ENCODE measurements at regions not wholly inside any gene's neighbourhood (a gene's known extent, or its start where the extent isn't known, plus 50 kb on each side); places are given as distances from the start of the nearest gene placed in this dataset.

DNA sequence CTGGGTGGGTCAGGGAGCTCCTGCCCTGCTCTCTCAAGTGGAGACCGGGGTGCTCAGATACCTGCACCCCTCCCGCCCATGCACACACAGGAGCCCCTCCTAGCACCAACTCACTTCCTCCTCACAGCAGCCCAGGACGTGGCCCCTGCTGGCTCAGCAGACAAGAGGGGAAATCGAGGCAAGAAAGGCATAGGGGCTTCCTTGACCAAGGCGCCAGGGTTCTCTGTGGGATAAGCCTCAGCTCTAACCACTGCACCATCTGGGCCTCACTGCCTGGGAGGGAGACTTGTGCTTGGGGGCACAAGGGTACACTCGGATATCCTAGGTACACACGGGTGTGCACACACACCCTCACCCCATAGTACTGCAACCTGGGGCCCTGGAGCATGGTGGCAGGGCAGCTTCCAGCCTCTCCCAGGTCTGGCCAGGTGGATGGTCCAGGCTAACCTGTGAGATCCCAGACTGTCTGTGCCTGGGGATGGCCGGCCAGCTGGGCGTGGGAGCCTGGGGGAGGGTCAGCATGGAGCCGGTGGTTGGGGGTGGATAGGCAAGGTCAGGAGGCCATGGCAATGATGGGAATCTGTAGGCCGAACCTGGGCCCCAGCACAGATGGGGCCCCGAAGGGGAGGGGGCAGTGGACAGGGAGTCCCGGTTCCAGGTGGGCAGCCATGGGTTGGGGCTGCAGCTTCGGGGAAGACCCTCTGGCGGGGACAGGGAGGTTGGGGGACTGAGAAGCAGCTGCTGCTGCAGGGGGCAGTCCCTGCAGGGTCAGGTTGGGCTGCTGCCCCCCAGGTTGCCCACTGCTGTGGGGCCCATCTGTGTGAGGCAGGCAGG lies 312.4 kb downstream of the TMEM121 start:
- Histone ChIP-seq H3K4me1 (replicated peaks in 1 of 4; ENCODE audit: control insufficient read depth in 3 of 4, insufficient read depth in 4 of 4, low read length in 3 of 4) (no peaks in the 10 kb centered on the region), H2AK5ac (ENCODE audit: low read depth, low read length) (no peak overlapping the region), H4K8ac (ENCODE audit: extremely low read depth, insufficient read depth, low read length) (no peak overlapping the region), H3K79me1 (ENCODE audit: low read depth, low read length) (no peaks in the 10 kb centered on the region), H2BK12ac (ENCODE audit: low read depth, low read length) (no peak overlapping the region), H3K36me3 (ENCODE audit: control insufficient read depth in 2 of 4, insufficient read depth in 4 of 4, low read length in 3 of 4) (no peaks in the 10 kb centered on the region; a peak in 1 of 8 replicates), H3K4ac (replicated peaks; ENCODE audit: insufficient read length, low read depth, low read length) (no peak overlapping the region), H3K23me2 (ENCODE audit: low read depth, low read length) (no peaks in the 10 kb centered on the region), H2AFZ (ENCODE audit: low read length) (no peak overlapping the region), H3K79me2 (ENCODE audit: control insufficient read depth in 1 of 2, insufficient read depth in 2 of 2, low read length in 2 of 2) (no peaks in the 10 kb centered on the region), H3K27ac (ENCODE audit: low read depth, low read length) (no peak overlapping the region), H3K18ac (ENCODE audit: extremely low read depth, low read length) (no peak overlapping the region), H3K9me3 (ENCODE audit: insufficient read depth in 2 of 2, low read depth in 1 of 2, low read length in 1 of 2) (peaks cover 69 to 97% of the 10 kb centered on the region in 2 experiments), H3K56ac (replicated peaks; ENCODE audit: insufficient read length, low read depth, low read length) (no peak overlapping the region), H3K14ac (ENCODE audit: insufficient read length) (no peak overlapping the region), H2BK20ac (ENCODE audit: low read length) (no peak overlapping the region), H4K5ac (ENCODE audit: insufficient read length, low read depth, low read length) (no peak overlapping the region), H3K4me3 (ENCODE audit: extremely low read depth in 1 of 4, insufficient read depth in 2 of 4, low read depth in 3 of 4, low read length in 4 of 4) (no peak overlapping the region), H4K91ac (replicated peaks; ENCODE audit: insufficient read length, low read length) (no peak overlapping the region), H4K20me1 (replicated peaks in 1 of 2; ENCODE audit: control insufficient read depth in 1 of 2, insufficient read depth in 2 of 2, low read length in 2 of 2) (no peaks in the 10 kb centered on the region), H2BK5ac (ENCODE audit: low read depth, low read length) (no peak overlapping the region), H3K23ac (ENCODE audit: insufficient read length) (no peak overlapping the region), H3K9ac (replicated peaks in 1 of 4; ENCODE audit: extremely low read depth in 1 of 4, low read depth in 3 of 4, low read length in 3 of 4) (no peak overlapping the region), H3K4me2 (ENCODE audit: insufficient read depth in 1 of 2, low read depth in 2 of 2, low read length in 2 of 2) (no peak overlapping the region), H2BK15ac (ENCODE audit: low read length) (no peak overlapping the region), H3K27me3 (replicated peaks in 1 of 4; ENCODE audit: control insufficient read depth in 3 of 4, extremely low read depth in 1 of 4, insufficient read depth in 3 of 4, low read length in 3 of 4) (no peaks in the 10 kb centered on the region), H2BK120ac (replicated peaks; ENCODE audit: low read depth, low read length) (no peak overlapping the region)
- no peak for FAIRE-seq
- no peak for DNase-seq (ENCODE audit: low read depth in 1 of 2, low spot score in 2 of 2)
- 81% methylated on average over 14 of the region's 15 CpGs; no CpG with 5 or more reads in 1 of the 2 experiments for WGBS, 2 experiments (ENCODE audit: extremely low coverage in 1 of 2, insufficient coverage in 1 of 2, insufficient read length in 1 of 2, insufficient replicate concordance in 2 of 2, low coverage in 1 of 2, low lambda C conversion rate in 2 of 2, missing lambda C conversion rate in 1 of 2)
- ChIA-PET CTCF (ENCODE audit: partially characterized antibody) (no interaction called here), POLR2A (ENCODE audit: partially characterized antibody) (no interaction called here)
- TF ChIP-seq, protein P1, sequence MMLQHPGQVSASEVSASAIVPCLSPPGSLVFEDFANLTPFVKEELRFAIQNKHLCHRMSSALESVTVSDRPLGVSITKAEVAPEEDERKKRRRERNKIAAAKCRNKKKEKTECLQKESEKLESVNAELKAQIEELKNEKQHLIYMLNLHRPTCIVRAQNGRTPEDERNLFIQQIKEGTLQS (IDR thresholded peaks at IDR 0.05; ENCODE audit: insufficient read depth, low read depth, low read length) = no peak
- TF ChIP-seq, protein P2, sequence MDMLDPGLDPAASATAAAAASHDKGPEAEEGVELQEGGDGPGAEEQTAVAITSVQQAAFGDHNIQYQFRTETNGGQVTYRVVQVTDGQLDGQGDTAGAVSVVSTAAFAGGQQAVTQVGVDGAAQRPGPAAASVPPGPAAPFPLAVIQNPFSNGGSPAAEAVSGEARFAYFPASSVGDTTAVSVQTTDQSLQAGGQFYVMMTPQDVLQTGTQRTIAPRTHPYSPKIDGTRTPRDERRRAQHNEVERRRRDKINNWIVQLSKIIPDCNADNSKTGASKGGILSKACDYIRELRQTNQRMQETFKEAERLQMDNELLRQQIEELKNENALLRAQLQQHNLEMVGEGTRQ (IDR thresholded peaks at IDR 0.05; ENCODE audit: low read length) = no peak
- TF ChIP-seq POLR2A (IDR thresholded peaks at IDR 0.05; ENCODE audit: control extremely low read depth in 1 of 2, low read depth in 2 of 2, low read length in 2 of 2) (no peak), SUZ12 (IDR thresholded peaks at IDR 0.05; ENCODE audit: low read length) (no peak), JUND (IDR thresholded peaks at IDR 0.05; ENCODE audit: low read length) (no peak), GABPA (IDR thresholded peaks at IDR 0.05; ENCODE audit: borderline replicate concordance, insufficient read depth, low read length) (no peak), BRCA1 (IDR thresholded peaks at IDR 0.05; ENCODE audit: low read depth, low read length) (no peak), TAF7 (optimal IDR thresholded peaks at IDR 0.05; ENCODE audit: borderline replicate concordance, low read depth, low read length) (no peak), JUN (IDR thresholded peaks at IDR 0.05; ENCODE audit: low read depth, low read length) (no peak), SAP30 (IDR thresholded peaks at IDR 0.05; ENCODE audit: insufficient read depth, insufficient replicate concordance, low read length) (no peak), BCL11A (IDR thresholded peaks at IDR 0.05; ENCODE audit: low read depth in 2 of 2, low read length in 2 of 2) (no peak), CEBPB (IDR thresholded peaks at IDR 0.05; ENCODE audit: low read depth, low read length) (no peak)

Data from H1 (cell line).